ENCODE measurements at regions not wholly inside any gene's neighbourhood (a gene's known extent, or its start where the extent isn't known, plus 50 kb on each side); places are given as distances from the start of the nearest gene placed in this dataset.

- no peak for TF ChIP-seq KDM5A (IDR thresholded peaks at IDR 0.05; ENCODE audit: low read length)
- no peak for TF ChIP-seq JUN (IDR thresholded peaks at IDR 0.05; ENCODE audit: low read depth, low read length)
These were observed 223.0 kb upstream of the RPL38 start (continued) for GRCh38 chr17:73980517-73980916.
